IMR-90 (cell line): ENCODE measurements at regions not wholly inside any gene's neighbourhood (a gene's known extent, or its start where the extent isn't known, plus 50 kb on each side); places are given as distances from the start of the nearest gene placed in this dataset.

ENCODE experiments used
- ATAC-seq: fragments of 200-7000 bp; cut with Tn5 transposase; 2 replicates; pipeline ENCODE4 v1.9.1; 2020; ENCODE audit warnings: low read depth, mild to moderate bottlenecking, moderate library complexity
- BruUV-seq: library from RNA; stranded (reverse); fragments of 400-500 nt; replicated peaks from 2 replicates; lab custom pipeline; 2021; lab: Mats Ljungman, UMichigan
- CTCF ChIA-PET: fragments of 300-600 bp; formaldehyde crosslinking; extraction: SDS; loops from one replicate; lab custom pipeline; 2021; ENCODE audit warnings: antibody characterized with exemption; lab: Yijun Ruan, JAX
- POLR2A ChIA-PET: fragments of 300-600 bp; sonication (Branson Sonifier 250); formaldehyde crosslinking; loops from one replicate; lab custom pipeline; 2022; ENCODE audit warnings: antibody characterized with exemption; ENCODE audit not compliant: unreplicated experiment; lab: Charles Lee
- DNase-seq: peaks from one replicate; pipeline ENCODE4 v3.0.0; 2013
- H2AFZ ChIP-seq: replicated peaks from 2 replicates; pipeline ENCODE3; 2013; ENCODE audit warnings: low read length, mild to moderate bottlenecking; ENCODE audit not compliant: poor library complexity
- H2AK5ac ChIP-seq: 2 replicates; pipeline ENCODE4 v1.6.1; 2013; ENCODE audit warnings: low read depth, low read length, inconsistent platforms
- H2AK9ac ChIP-seq: replicated peaks from 2 replicates; pipeline ENCODE3; 2013; ENCODE audit warnings: mild to moderate bottlenecking, low read depth, low read length, moderate library complexity; ENCODE audit not compliant: poor library complexity
- H2BK120ac ChIP-seq: 2 replicates; pipeline ENCODE4 v1.6.1; 2013; ENCODE audit warnings: low read depth, low read length, inconsistent platforms
- H2BK15ac ChIP-seq: 3 replicates; pipeline ENCODE4 v1.6.1; 2013; ENCODE audit warnings: low read depth, low read length, inconsistent platforms
- H2BK20ac ChIP-seq: 2 replicates; pipeline ENCODE4 v1.6.1; 2013; ENCODE audit warnings: low read depth, mild to moderate bottlenecking, inconsistent platforms, low read length, moderate library complexity
- H2BK5ac ChIP-seq: 2 replicates; pipeline ENCODE4 v1.6.1; 2013; ENCODE audit warnings: mild to moderate bottlenecking, low read depth, low read length, inconsistent platforms; ENCODE audit not compliant: poor library complexity, severe bottlenecking
- H3K14ac ChIP-seq: replicated peaks from 2 replicates; pipeline ENCODE4 v1.6.1; 2013; ENCODE audit warnings: low read depth, low read length, inconsistent platforms
- H3K18ac ChIP-seq: 2 replicates; pipeline ENCODE4 v1.6.1; 2013; ENCODE audit warnings: low read depth, low read length, control low read depth
- H3K23ac ChIP-seq: 2 replicates; pipeline ENCODE4 v1.6.1; 2013; ENCODE audit warnings: low read depth, low read length, inconsistent platforms
- H3K27ac ChIP-seq: 2 replicates; pipeline ENCODE4 v1.5.1; 2013; ENCODE audit warnings: mild to moderate bottlenecking, control low read depth, low read length; ENCODE audit not compliant: insufficient read depth
- H3K27me3 ChIP-seq: 2 replicates; pipeline ENCODE4 v1.6.1; 2013; ENCODE audit warnings: low read length; ENCODE audit not compliant: control insufficient read depth, insufficient read depth
- H3K36me3 ChIP-seq: 2 replicates; pipeline ENCODE4 v1.6.1; 2013; ENCODE audit warnings: low read length, mixed read lengths; ENCODE audit not compliant: control insufficient read depth, insufficient read depth
- H3K4ac ChIP-seq: 2 replicates; pipeline ENCODE4 v1.6.1; 2013; ENCODE audit warnings: low read depth, low read length, inconsistent platforms
- H3K4me1 ChIP-seq: 2 replicates; pipeline ENCODE4 v1.6.1; 2013; ENCODE audit warnings: low read length, mixed read lengths; ENCODE audit not compliant: control insufficient read depth, insufficient read depth
- H3K4me2 ChIP-seq: 2 replicates; pipeline ENCODE4 v1.6.1; 2013; ENCODE audit warnings: low read depth, mild to moderate bottlenecking, control low read depth, low read length, moderate library complexity
- H3K4me3 ChIP-seq: 2 replicates; pipeline ENCODE4 v1.5.1; 2013; ENCODE audit warnings: low read depth, mild to moderate bottlenecking, control low read depth, low read length, moderate library complexity; ENCODE audit not compliant: insufficient read depth
- H3K56ac ChIP-seq: 2 replicates; pipeline ENCODE4 v1.6.1; 2013; ENCODE audit warnings: low read length, inconsistent platforms; ENCODE audit not compliant: insufficient read depth; ENCODE audit errors: extremely low read depth
- H3K79me1 ChIP-seq, 2 experiments: 2 replicates each; pipeline ENCODE4 v1.6.1; 2013; ENCODE audit warnings: low read length in 2 of 2, inconsistent platforms in 1 of 2, low read depth in 1 of 2
- H3K9ac ChIP-seq: 2 replicates; pipeline ENCODE4 v1.6.1; 2013; ENCODE audit warnings: low read depth, low read length, control low read depth
- H3K9me1 ChIP-seq: 2 replicates; pipeline ENCODE4 v1.6.1; 2013; ENCODE audit warnings: low read length, inconsistent platforms; ENCODE audit not compliant: insufficient read depth
- H3K9me3 ChIP-seq: 2 replicates; pipeline ENCODE4 v1.6.1; 2013; ENCODE audit warnings: low read length; ENCODE audit not compliant: control insufficient read depth, insufficient read depth
- H4K20me1 ChIP-seq: 2 replicates; pipeline ENCODE4 v1.6.1; 2013; ENCODE audit warnings: low read length, inconsistent platforms; ENCODE audit not compliant: insufficient read depth
- H4K5ac ChIP-seq: 2 replicates; pipeline ENCODE4 v1.6.1; 2013; ENCODE audit warnings: mild to moderate bottlenecking, low read depth, low read length, control low read depth
- H4K8ac ChIP-seq, 2 experiments: 2 replicates each; pipeline ENCODE4 v1.6.1; 2013; ENCODE audit warnings: low read depth in 2 of 2, low read length in 2 of 2, control low read depth in 1 of 2, inconsistent platforms in 1 of 2
- H4K91ac ChIP-seq: 2 replicates; pipeline ENCODE4 v1.6.1; 2013; ENCODE audit warnings: low read depth, low read length, inconsistent platforms; ENCODE audit not compliant: insufficient read depth
- BHLHE40 ChIP-seq: fragments of 150-350 bp; IDR thresholded peaks from 2 replicates; pipeline ENCODE4 v1.6.1; 2016; ENCODE audit warnings: mild to moderate bottlenecking, low read depth, low read length
- CEBPB ChIP-seq: IDR thresholded peaks from 2 replicates; pipeline ENCODE4 v1.6.1; 2012; ENCODE audit warnings: low read depth, low read length, improper control_type of control experiment
- CTCF ChIP-seq: conservative IDR thresholded peaks from 2 replicates; pipeline ENCODE4 v1.5.1; 2012; ENCODE audit warnings: mild to moderate bottlenecking, low read depth, low read length, improper control_type of control experiment
- FOS ChIP-seq: fragments of 150-350 bp; IDR thresholded peaks from 2 replicates; pipeline ENCODE4 v1.6.1; 2016; ENCODE audit warnings: low read depth, low read length
- MAFK ChIP-seq: IDR thresholded peaks from 2 replicates; pipeline ENCODE4 v1.6.1; 2012; ENCODE audit warnings: low read depth, low read length, improper control_type of control experiment
- MAZ ChIP-seq: IDR thresholded peaks from 2 replicates; pipeline ENCODE4 v1.6.1; 2012; ENCODE audit warnings: low read depth, mild to moderate bottlenecking, low read length, improper control_type of control experiment, moderate library complexity, borderline replicate concordance
- NFE2L2 ChIP-seq: fragments of 150-350 bp; IDR thresholded peaks from 2 replicates; pipeline ENCODE4 v1.6.1; 2016; ENCODE audit warnings: low read depth, mild to moderate bottlenecking, low read length
- RCOR1 ChIP-seq: IDR thresholded peaks from 2 replicates; pipeline ENCODE4 v1.6.1; 2012; ENCODE audit warnings: mild to moderate bottlenecking, low read length, improper control_type of control experiment; ENCODE audit not compliant: insufficient replicate concordance
- SMC3 ChIP-seq: fragments of 150-350 bp; IDR thresholded peaks from 2 replicates; pipeline ENCODE4 v1.6.1; 2016; ENCODE audit warnings: low read depth, mild to moderate bottlenecking, antibody characterized with exemption, low read length, moderate library complexity
- USF2 ChIP-seq: fragments of 150-350 bp; IDR thresholded peaks from 2 replicates; pipeline ENCODE4 v1.6.1; 2017; ENCODE audit warnings: mild to moderate bottlenecking, antibody characterized with exemption, low read length, low read depth
- WGBS, 2 experiments: methylation state at CpG; one replicate each; pipeline versions ENCODE4 v1.1.5 to v1.1.7; 2013; ENCODE audit warnings: missing lambda C conversion rate in 2 of 2; ENCODE audit not compliant: insufficient read length in 1 of 2; ENCODE audit errors: extremely low coverage in 2 of 2; 5-methylcytosine and 5-hydroxymethylcytosine counted together
- dilution Hi-C: fragments of 300-500 bp; cut with HindIII; formaldehyde crosslinking; loops from one replicate; pipeline ENCODE4 v1.14.3; 2018; ENCODE audit warnings: low sequenced_read_pairs; ENCODE audit not compliant: unreplicated experiment
- in situ Hi-C: fragments of 300-500 bp; cut with MboI; formaldehyde crosslinking; loops from 3 replicates; pipeline ENCODE4 v1.14.3; 2019; ENCODE audit warnings: low sequenced_read_pairs, inconsistent platforms, mixed read lengths
- intact Hi-C: fragments of 100-400 bp; cut with micrococcal nuclease; formaldehyde crosslinking; loops from 2 replicates; pipeline ENCODE4 v1.10.0; 2022
- TF ChIP-seq, protein P1 (sequence below): fragments of 150-350 bp; IDR thresholded peaks from 2 replicates; pipeline ENCODE4 v1.6.1; 2016; ENCODE audit warnings: low read depth, mild to moderate bottlenecking, low read length, moderate library complexity, borderline replicate concordance

GRCh38 chr10:113458451-113458850, 94.4 kb upstream of the HABP2 start:
- Histone ChIP-seq H3K4me3 (no peak overlapping the region), H4K5ac (no peak overlapping the region), H2BK20ac (no peak overlapping the region), H3K79me1 (no peaks in the 10 kb centered on the region), H2AK9ac (no peak overlapping the region), H3K27me3 (no peaks in the 10 kb centered on the region; the same call in 1 of the 2 replicates), H3K14ac (no peak overlapping the region), H4K91ac (no peak overlapping the region), H3K4me1 (no peaks in the 10 kb centered on the region), H3K18ac (no peak overlapping the region), H3K9me3 (no peaks in the 10 kb centered on the region), H3K4ac (no peak overlapping the region), H3K23ac (no peak overlapping the region), H2BK5ac (no peak overlapping the region), H4K20me1 (no peaks in the 10 kb centered on the region), H2AK5ac (no peak overlapping the region), H3K56ac (no peak overlapping the region), H3K27ac (no peak overlapping the region), H2BK120ac (no peak overlapping the region), H2BK15ac (no peak overlapping the region), H3K36me3 (no peaks in the 10 kb centered on the region), H3K9ac (no peak overlapping the region), H3K4me2 (no peak overlapping the region), H2AFZ (no peak overlapping the region), H3K9me1 (no peaks in the 10 kb centered on the region), H4K8ac (no peak overlapping the region)
- in situ Hi-C loops = no loop called here
- DNase-seq (no peak), ATAC-seq (no peak)
- intact Hi-C loops = loop anchor here (10.0 kb wide), 1 partner anchor 984 kb away; no protein-coding TSS in a partner anchor
- dilution Hi-C loops = no loop called here
- POLR2A ChIA-PET = no interaction called here
- 50% methylated on average over 7 of the region's 10 CpGs; no CpG with 5 or more reads in 1 of the 2 experiments for WGBS, 2 experiments
- CTCF ChIA-PET = no interaction called here
- BruUV-seq = no TSS peak
- no peak for TF ChIP-seq MAFK
- no peak for TF ChIP-seq RCOR1
- no peak for TF ChIP-seq SMC3
- no peak for TF ChIP-seq USF2
- TF ChIP-seq MAZ = no peak
- no peak for TF ChIP-seq NFE2L2
- no peak for TF ChIP-seq CTCF
- no peak for TF ChIP-seq CEBPB
- TF ChIP-seq FOS = no peak
- no peak for TF ChIP-seq BHLHE40
- TF ChIP-seq, protein P1, sequence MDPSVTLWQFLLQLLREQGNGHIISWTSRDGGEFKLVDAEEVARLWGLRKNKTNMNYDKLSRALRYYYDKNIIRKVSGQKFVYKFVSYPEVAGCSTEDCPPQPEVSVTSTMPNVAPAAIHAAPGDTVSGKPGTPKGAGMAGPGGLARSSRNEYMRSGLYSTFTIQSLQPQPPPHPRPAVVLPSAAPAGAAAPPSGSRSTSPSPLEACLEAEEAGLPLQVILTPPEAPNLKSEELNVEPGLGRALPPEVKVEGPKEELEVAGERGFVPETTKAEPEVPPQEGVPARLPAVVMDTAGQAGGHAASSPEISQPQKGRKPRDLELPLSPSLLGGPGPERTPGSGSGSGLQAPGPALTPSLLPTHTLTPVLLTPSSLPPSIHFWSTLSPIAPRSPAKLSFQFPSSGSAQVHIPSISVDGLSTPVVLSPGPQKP = no peak
